MCF 10A (cell line): ENCODE measurements at regions not wholly inside any gene's neighbourhood (a gene's known extent, or its start where the extent isn't known, plus 50 kb on each side); places are given as distances from the start of the nearest gene placed in this dataset.

ENCODE experiments used
- BruUV-seq: library from RNA; stranded (reverse); fragments of 400-500 nt; replicated peaks from 2 replicates; lab custom pipeline; 2021; lab: Mats Ljungman, UMichigan
- CTCF ChIA-PET: fragments of 300-600 bp; sonication (Branson Sonifier 250); formaldehyde crosslinking; extraction: SDS; loops from one replicate; lab custom pipeline; 2021; ENCODE audit warnings: antibody characterized with exemption, inconsistent platforms; lab: Yijun Ruan, JAX
- POLR2A ChIA-PET: fragments of 300-600, 350-650 bp; sonication (Branson Sonifier 250); formaldehyde crosslinking; extraction: SDS; loops from one replicate; lab custom pipeline; 2020; ENCODE audit warnings: antibody characterized with exemption, inconsistent platforms; lab: Yijun Ruan, JAX
- DNase-seq: peaks from one replicate; pipeline ENCODE4 v3.0.0-alpha.2; 2018; ENCODE audit not compliant: unreplicated experiment
- H3K27ac Mint-ChIP-seq: one replicate; pipeline ENCODE4 v1.8.0; 2022; ENCODE audit warnings: mild to moderate bottlenecking, low read depth, mixed read lengths; ENCODE audit not compliant: unreplicated experiment
- H3K27me3 Mint-ChIP-seq: one replicate; pipeline ENCODE4 v1.8.0; 2022; ENCODE audit warnings: mixed read lengths; ENCODE audit not compliant: insufficient read depth, unreplicated experiment
- H3K36me3 Mint-ChIP-seq: one replicate; pipeline ENCODE4 v1.8.0; 2022; ENCODE audit warnings: mild to moderate bottlenecking, moderate library complexity, mixed read lengths; ENCODE audit not compliant: insufficient read depth, unreplicated experiment
- H3K4me1 Mint-ChIP-seq: one replicate; pipeline ENCODE4 v1.8.0; 2022; ENCODE audit warnings: mixed read lengths; ENCODE audit not compliant: insufficient read depth, unreplicated experiment
- H3K4me3 Mint-ChIP-seq: one replicate; pipeline ENCODE4 v1.8.0; 2022; ENCODE audit warnings: mild to moderate bottlenecking, moderate library complexity, mixed read lengths; ENCODE audit not compliant: unreplicated experiment
- H3K9me3 Mint-ChIP-seq: one replicate; pipeline ENCODE4 v1.8.0; 2022; ENCODE audit warnings: mixed read lengths; ENCODE audit not compliant: unreplicated experiment
- CTCF ChIP-seq: fragments of 200-600 bp; IDR thresholded peaks from one replicate; pipeline ENCODE4 v1.8.0; 2022; ENCODE audit warnings: antibody characterized with exemption, mild to moderate bottlenecking; ENCODE audit not compliant: unreplicated experiment
- intact Hi-C: fragments of 100-400 bp; cut with micrococcal nuclease; formaldehyde crosslinking; loops from 2 replicates; pipeline ENCODE4 v1.14.1; 2022

- ChIA-PET CTCF (interaction anchor here (0.6 to 1.4 kb wide), 3 partner anchors 37 to 252 kb away, joined by 3 to 5 read pairs (median 4); no protein-coding TSS in a partner anchor), POLR2A (interaction anchor here (1.0 to 1.6 kb wide), 4 partner anchors 14 to 56 kb away, joined by 3 to 5 read pairs (median 4); no protein-coding TSS in a partner anchor)
- no peak for DNase-seq
- intact Hi-C loops = no loop called here
- peaks cover 7% of the 10 kb centered on the region for H3K4me1 Mint-ChIP-seq
- H3K27me3 Mint-ChIP-seq = no peaks in the 10 kb centered on the region
- BruUV-seq = no TSS peak
- no peaks in the 10 kb centered on the region for H3K9me3 Mint-ChIP-seq
- no peak for TF ChIP-seq CTCF
- no peak overlapping the region for H3K27ac Mint-ChIP-seq
- peaks cover 4% of the 10 kb centered on the region for H3K36me3 Mint-ChIP-seq
- no peak overlapping the region for H3K4me3 Mint-ChIP-seq
Measured at GRCh38 chr2:120565929-120566328, 169.7 kb upstream of the GLI2 start.

- peak; percentile 49 for DNase-seq
- CTCF ChIA-PET = interaction anchor here (0.6 to 1.4 kb wide), 3 partner anchors 37 to 252 kb away, joined by 3 to 5 read pairs (median 4); no protein-coding TSS in a partner anchor
Measured at GRCh38 chr2:120566331-120567035, 169.2 kb upstream of the GLI2 start.

GRCh38 chr2:120567128-120567527 lies 168.5 kb upstream of the GLI2 start:
- intact Hi-C loops = no loop called here
- CTCF ChIA-PET = interaction anchor here (1.3 kb wide), 1 partner anchor 253 kb away, joined by 3 read pairs; no protein-coding TSS in a partner anchor
- no peak overlapping the region for H3K27ac Mint-ChIP-seq
- H3K36me3 Mint-ChIP-seq = peaks cover 4% of the 10 kb centered on the region
- no peaks in the 10 kb centered on the region for H3K27me3 Mint-ChIP-seq
- no TSS peak for BruUV-seq
- H3K4me3 Mint-ChIP-seq = no peak overlapping the region
- TF ChIP-seq CTCF = no peak
- no peaks in the 10 kb centered on the region for H3K9me3 Mint-ChIP-seq
- H3K4me1 Mint-ChIP-seq = peaks cover 7% of the 10 kb centered on the region
- POLR2A ChIA-PET = interaction anchor here (1.2 to 1.6 kb wide), 3 partner anchors 13 to 53 kb away, joined by 4 to 5 read pairs (median 4); no protein-coding TSS in a partner anchor
- DNase-seq = no peak

More at GRCh38 chr2:120566331-120567035, 169.2 kb upstream of the GLI2 start:
- intact Hi-C loops = no loop called here
- peaks cover 4% of the 10 kb centered on the region for H3K36me3 Mint-ChIP-seq
- H3K4me1 Mint-ChIP-seq = peaks cover 7% of the 10 kb centered on the region
- TF ChIP-seq CTCF = no peak
- H3K27ac Mint-ChIP-seq = no peak overlapping the region
- POLR2A ChIA-PET = interaction anchor here (1.0 to 1.6 kb wide), 4 partner anchors 14 to 57 kb away, joined by 3 to 5 read pairs (median 4); no protein-coding TSS in a partner anchor
- H3K4me3 Mint-ChIP-seq = no peak overlapping the region
- H3K27me3 Mint-ChIP-seq = no peaks in the 10 kb centered on the region
- no peaks in the 10 kb centered on the region for H3K9me3 Mint-ChIP-seq
- no TSS peak for BruUV-seq
